Ishikawa (cell line): ENCODE measurements at regions not wholly inside any gene's neighbourhood (a gene's known extent, or its start where the extent isn't known, plus 50 kb on each side); places are given as distances from the start of the nearest gene placed in this dataset.

Source experiments
- CEBPB ChIP-seq: IDR thresholded peaks from 2 replicates; pipeline ENCODE4 v1.6.1; 2012
- CREB1 ChIP-seq: IDR thresholded peaks from 2 replicates; pipeline ENCODE4 v1.6.1; 2012; ENCODE audit warnings: low read depth
- EGR1 ChIP-seq: IDR thresholded peaks from 2 replicates; pipeline ENCODE4 v1.6.1; 2012
- EP300 ChIP-seq: IDR thresholded peaks from 2 replicates; pipeline ENCODE4 v1.6.1; 2012; ENCODE audit warnings: borderline replicate concordance
- FOXM1 ChIP-seq: IDR thresholded peaks from 2 replicates; pipeline ENCODE4 v1.6.1; 2012; ENCODE audit warnings: low read depth, borderline replicate concordance
- NFIC ChIP-seq: IDR thresholded peaks from 2 replicates; pipeline ENCODE4 v1.6.1; 2012
- RAD21 ChIP-seq: IDR thresholded peaks from 2 replicates; pipeline ENCODE4 v1.6.1; 2012; ENCODE audit warnings: low read depth
- TAF1 ChIP-seq: IDR thresholded peaks from 2 replicates; pipeline ENCODE4 v1.6.1; 2012; ENCODE audit warnings: low read depth, mild to moderate bottlenecking
- TCF12 ChIP-seq: IDR thresholded peaks from 2 replicates; pipeline ENCODE4 v1.6.1; 2012; ENCODE audit warnings: low read depth
- TEAD4 ChIP-seq: IDR thresholded peaks from 2 replicates; pipeline ENCODE4 v1.6.1; 2012
- YY1 ChIP-seq: IDR thresholded peaks from 2 replicates; pipeline ENCODE4 v1.6.1; 2012; ENCODE audit warnings: low read depth
- ZBTB7A ChIP-seq: IDR thresholded peaks from 2 replicates; pipeline ENCODE4 v1.6.1; 2012; ENCODE audit warnings: low read depth
- TF ChIP-seq, protein P1 (sequence below): IDR thresholded peaks from 2 replicates; pipeline ENCODE4 v1.6.1; 2012; ENCODE audit warnings: low read depth, mild to moderate bottlenecking
- TF ChIP-seq, protein P2 (sequence below): IDR thresholded peaks from 2 replicates; pipeline ENCODE4 v1.6.1; 2012
- TF ChIP-seq, protein P3 (sequence below): IDR thresholded peaks from 2 replicates; pipeline ENCODE4 v1.6.1; 2012

DNA sequence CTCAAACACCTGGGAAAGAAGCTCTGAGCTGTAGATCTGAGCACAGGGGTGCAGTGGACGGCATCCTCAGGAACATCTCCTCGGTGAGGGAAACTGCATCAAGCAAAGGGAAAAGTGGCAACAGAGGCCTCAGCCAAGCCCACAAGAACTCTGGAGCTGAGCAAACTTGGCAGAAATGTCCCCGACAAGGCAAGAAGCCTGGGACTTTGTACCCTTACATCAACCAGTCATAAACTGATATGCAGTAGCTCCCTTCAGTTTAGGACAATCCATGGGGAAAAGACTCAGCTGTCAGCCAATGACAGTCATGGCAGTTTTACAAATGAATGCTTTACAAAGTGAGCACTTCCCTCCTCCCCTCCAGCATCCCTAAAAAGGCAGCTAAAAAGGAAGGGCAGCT is 210.0 kb upstream of the DYNLRB2 start:
- TF ChIP-seq CEBPB (no peak), EP300 (no peak), FOXM1 (no peak), TCF12 (no peak), RAD21 (no peak), EGR1 (no peak), CREB1 (no peak), YY1 (no peak), NFIC (no peak), TEAD4 (no peak), ZBTB7A (no peak), TAF1 (no peak)
- TF ChIP-seq, protein P1, sequence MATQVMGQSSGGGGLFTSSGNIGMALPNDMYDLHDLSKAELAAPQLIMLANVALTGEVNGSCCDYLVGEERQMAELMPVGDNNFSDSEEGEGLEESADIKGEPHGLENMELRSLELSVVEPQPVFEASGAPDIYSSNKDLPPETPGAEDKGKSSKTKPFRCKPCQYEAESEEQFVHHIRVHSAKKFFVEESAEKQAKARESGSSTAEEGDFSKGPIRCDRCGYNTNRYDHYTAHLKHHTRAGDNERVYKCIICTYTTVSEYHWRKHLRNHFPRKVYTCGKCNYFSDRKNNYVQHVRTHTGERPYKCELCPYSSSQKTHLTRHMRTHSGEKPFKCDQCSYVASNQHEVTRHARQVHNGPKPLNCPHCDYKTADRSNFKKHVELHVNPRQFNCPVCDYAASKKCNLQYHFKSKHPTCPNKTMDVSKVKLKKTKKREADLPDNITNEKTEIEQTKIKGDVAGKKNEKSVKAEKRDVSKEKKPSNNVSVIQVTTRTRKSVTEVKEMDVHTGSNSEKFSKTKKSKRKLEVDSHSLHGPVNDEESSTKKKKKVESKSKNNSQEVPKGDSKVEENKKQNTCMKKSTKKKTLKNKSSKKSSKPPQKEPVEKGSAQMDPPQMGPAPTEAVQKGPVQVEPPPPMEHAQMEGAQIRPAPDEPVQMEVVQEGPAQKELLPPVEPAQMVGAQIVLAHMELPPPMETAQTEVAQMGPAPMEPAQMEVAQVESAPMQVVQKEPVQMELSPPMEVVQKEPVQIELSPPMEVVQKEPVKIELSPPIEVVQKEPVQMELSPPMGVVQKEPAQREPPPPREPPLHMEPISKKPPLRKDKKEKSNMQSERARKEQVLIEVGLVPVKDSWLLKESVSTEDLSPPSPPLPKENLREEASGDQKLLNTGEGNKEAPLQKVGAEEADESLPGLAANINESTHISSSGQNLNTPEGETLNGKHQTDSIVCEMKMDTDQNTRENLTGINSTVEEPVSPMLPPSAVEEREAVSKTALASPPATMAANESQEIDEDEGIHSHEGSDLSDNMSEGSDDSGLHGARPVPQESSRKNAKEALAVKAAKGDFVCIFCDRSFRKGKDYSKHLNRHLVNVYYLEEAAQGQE: no peak
- TF ChIP-seq, protein P2, sequence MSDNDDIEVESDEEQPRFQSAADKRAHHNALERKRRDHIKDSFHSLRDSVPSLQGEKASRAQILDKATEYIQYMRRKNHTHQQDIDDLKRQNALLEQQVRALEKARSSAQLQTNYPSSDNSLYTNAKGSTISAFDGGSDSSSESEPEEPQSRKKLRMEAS: no peak
- TF ChIP-seq, protein P3, sequence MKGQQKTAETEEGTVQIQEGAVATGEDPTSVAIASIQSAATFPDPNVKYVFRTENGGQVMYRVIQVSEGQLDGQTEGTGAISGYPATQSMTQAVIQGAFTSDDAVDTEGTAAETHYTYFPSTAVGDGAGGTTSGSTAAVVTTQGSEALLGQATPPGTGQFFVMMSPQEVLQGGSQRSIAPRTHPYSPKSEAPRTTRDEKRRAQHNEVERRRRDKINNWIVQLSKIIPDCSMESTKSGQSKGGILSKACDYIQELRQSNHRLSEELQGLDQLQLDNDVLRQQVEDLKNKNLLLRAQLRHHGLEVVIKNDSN: no peak

DNA sequence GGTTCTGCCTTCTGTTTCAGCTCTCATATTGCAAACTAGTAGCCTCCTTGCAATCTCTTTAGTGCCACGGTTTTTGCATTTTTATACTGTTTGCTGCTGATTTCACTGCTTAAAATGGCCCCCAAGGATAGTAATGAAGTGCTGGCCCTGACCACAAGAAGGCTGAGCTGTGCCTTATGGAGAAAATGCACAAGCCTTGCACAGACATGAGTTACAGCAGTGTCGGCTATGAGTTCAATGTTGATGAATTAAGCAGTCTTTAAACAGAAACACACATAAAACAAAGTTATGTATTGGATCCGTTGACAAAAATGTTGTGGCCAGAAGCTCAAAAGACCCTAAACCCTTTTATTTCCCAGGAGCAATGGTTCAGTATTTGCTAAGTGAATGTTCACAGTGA is 210.6 kb upstream of the DYNLRB2 start:
- no peak for TF ChIP-seq CEBPB
- TF ChIP-seq, protein P1: no peak

DNA sequence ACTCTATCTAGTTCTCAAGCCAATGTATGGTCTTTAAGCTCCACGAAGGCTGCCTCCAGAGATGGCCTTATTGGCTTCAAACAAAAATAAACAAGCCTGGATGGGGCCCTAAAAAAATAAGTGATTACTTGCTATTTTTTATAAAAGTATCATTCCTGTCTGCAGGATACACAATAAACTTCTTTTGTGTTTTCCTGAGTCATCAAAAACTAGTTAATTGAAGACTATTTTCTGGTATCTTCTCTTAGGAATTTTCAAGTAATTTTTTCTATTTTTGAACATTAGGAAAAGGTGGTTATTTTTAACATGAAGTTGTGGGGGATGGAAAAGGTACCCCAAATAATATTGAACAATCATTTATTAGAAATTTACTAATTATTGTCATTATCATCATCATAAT is 213.1 kb upstream of the DYNLRB2 start:
- TF ChIP-seq, protein P2: no peak
- no peak for TF ChIP-seq CREB1
- TF ChIP-seq YY1: no peak
- TF ChIP-seq ZBTB7A: no peak
- no peak for TF ChIP-seq NFIC
- no peak for TF ChIP-seq FOXM1
- no peak for TF ChIP-seq RAD21
- no peak for TF ChIP-seq EGR1

DNA sequence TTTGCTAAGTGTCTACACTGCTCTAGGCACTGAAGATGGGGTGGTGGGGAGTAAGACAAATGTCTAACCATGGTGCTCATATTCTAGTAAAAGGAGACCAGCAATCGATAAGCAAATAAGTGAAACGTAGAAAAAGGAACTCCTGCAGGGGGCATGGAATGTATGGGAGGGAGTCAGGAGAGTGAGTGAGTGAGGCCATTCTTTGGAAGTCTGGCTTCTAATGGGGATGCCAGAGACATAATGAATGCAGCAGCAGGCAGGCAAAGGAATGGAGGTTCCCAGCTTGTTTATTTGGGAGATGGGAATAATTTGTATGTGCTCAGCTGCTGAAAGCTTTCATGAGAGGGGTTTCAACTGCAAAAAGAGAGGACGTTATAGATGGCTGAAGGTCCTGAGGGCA is 216.4 kb upstream of the DYNLRB2 start:
- TF ChIP-seq YY1 (no peak), RAD21 (no peak), CREB1 (no peak)
- TF ChIP-seq, protein P2: no peak

DNA sequence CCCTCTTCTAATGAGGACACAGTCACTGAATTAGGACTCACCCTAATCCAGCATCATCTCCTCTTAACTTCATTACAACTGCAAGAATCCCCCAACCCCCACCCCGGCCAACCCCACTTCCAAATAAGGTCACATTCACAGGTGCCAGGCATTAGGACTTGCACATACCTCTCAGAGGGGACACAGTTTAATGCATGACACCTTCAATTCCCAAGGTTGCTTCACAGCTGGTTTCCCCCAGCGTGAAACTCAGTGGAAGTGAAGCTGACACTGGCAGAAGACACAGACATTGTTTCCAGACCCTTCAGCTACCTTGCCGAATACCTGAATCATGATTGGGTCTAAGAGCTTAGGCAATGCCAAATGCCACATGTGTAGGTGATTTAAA is 217.0 kb upstream of the DYNLRB2 start:
- TF ChIP-seq, protein P2: no peak
- TF ChIP-seq CEBPB (no peak), EGR1 (no peak), TAF1 (no peak), EP300 (no peak), RAD21 (no peak), YY1 (no peak), CREB1 (no peak), ZBTB7A (no peak), NFIC (no peak), TEAD4 (no peak), FOXM1 (no peak)
- TF ChIP-seq, protein P3: no peak
- TF ChIP-seq, protein P1: no peak
